OCI-LY1 (cell line): ENCODE measurements at regions not wholly inside any gene's neighbourhood (a gene's known extent, or its start where the extent isn't known, plus 50 kb on each side); places are given as distances from the start of the nearest gene placed in this dataset.

ENCODE experiments used
- EZH2 ChIP-seq: fragments of 200-600 bp; sonication (generic), shearing (Covaris generic); IDR thresholded peaks from 2 replicates; pipeline ENCODE4 v1.8.0; 2017; ENCODE audit warnings: borderline replicate concordance, mixed run types, mild to moderate bottlenecking, antibody characterized with exemption, low read length, moderate library complexity, mixed read lengths
- TF ChIP-seq, protein P1 (sequence below): fragments of 200-600 bp; sonication (generic), shearing (Covaris generic); IDR thresholded peaks from 2 replicates; pipeline ENCODE4 v1.5.1; 2017; ENCODE audit warnings: mild to moderate bottlenecking, antibody characterized with exemption, low read length, moderate library complexity, mixed read lengths

GRCh38 chr10:111439034-111439842 is 362.4 kb downstream of the ADRA2A start:
- TF ChIP-seq, protein P1, sequence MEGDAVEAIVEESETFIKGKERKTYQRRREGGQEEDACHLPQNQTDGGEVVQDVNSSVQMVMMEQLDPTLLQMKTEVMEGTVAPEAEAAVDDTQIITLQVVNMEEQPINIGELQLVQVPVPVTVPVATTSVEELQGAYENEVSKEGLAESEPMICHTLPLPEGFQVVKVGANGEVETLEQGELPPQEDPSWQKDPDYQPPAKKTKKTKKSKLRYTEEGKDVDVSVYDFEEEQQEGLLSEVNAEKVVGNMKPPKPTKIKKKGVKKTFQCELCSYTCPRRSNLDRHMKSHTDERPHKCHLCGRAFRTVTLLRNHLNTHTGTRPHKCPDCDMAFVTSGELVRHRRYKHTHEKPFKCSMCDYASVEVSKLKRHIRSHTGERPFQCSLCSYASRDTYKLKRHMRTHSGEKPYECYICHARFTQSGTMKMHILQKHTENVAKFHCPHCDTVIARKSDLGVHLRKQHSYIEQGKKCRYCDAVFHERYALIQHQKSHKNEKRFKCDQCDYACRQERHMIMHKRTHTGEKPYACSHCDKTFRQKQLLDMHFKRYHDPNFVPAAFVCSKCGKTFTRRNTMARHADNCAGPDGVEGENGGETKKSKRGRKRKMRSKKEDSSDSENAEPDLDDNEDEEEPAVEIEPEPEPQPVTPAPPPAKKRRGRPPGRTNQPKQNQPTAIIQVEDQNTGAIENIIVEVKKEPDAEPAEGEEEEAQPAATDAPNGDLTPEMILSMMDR: no peak
- no peak for TF ChIP-seq EZH2
